ENCODE measurements at regions not wholly inside any gene's neighbourhood (a gene's known extent, or its start where the extent isn't known, plus 50 kb on each side); places are given as distances from the start of the nearest gene placed in this dataset.

DNA sequence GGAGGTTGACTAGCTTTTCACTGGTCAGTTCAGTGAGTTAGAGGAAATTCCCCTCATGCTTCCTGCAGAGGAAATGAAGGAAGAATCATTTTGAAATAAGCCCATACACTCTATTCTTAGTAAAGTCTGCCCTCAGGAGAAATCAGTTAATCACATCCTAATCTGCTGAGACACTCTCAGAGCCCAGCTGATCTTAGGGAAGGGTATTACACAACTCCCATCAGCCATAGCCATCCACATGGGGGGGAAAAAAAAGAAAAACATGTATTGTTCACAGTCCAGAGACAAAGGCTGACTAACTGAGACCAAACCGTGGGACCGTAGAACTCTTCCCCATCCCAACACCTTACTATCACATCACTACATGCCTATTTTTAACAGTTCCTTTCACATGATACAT lies 722.3 kb downstream of the CDH8 start:
- DNase-seq = no peak

DNA sequence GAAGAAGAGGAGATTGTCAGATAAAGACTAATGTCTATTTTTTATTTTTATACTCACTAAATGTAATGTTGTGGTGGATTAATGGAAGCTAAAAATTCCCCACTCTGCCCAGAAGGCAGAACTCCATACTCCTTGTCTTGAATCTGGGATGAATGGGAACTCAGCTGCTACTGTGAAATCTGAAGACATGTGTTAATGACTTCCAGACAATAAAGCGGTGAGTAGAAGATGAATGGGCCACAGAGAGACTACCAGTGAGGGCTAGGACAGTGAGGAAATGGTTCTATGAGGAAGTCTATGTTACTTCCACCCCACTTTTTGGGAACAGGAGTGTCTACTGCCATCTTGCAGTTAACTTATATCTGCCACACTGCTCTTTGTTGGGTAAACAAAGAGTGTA lies 726.9 kb downstream of the CDH8 start:
- DNase-seq = no peak

DNA sequence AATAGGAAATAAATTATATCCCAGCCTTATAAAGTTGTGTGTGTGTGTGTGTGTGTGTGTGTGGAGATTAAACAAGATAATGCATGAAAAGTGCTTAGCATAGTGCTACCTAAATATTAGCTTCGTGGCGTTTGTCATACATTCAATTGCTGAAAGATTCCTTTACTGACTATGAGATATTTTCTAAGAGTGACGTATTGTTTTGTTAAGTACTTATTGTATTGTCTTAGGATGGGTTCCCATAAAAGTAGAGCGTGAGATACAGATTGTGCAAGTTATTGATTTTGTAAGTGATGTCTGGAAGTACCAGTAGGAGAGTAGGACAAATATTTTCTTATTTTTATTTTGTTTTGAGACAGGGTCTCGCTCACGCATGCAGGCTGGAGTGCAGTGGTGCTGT lies 730.0 kb downstream of the CDH8 start:
- DNase-seq = no peak

DNA sequence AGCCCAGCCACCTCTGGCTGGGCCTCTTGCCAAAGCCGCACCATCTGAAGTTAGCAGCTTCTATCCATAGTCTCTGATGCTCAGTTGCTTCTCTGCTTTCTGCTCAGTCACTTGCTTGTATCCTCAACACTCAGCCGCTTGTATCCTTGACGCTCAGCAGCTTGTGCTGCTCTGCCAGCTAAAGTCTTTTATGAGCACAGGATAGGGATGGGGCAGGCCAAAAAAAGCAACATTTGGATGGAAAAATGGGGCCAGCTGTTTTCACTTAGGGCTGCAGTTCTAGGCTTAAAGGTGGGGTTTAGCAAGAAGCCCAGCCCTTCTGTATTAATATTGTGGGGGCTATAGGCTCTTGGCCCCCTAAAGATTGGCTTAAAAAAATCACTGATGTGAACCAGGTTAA lies 739.4 kb downstream of the CDH8 start:
- DNase-seq = no peak

DNA sequence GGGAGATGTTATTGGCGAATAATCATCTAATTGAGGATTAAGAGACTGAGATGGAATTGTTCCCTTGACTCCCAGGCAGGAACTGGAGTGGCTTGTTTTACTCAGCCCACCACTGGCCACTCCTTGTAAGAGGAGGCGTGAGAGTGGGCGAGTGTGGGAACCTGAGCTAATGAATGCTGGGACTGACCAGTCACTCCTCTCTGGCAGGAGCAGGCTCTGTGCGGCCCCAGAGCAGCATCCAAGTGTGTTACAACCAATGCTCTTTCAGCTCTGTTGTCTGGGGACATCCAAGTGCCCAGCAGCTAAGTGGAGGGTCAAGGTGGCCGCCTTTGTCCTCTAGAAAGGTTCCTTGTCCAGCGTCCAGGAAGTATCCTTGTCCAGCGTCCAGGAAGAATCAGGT lies 739.9 kb downstream of the CDH8 start:
- no peak for DNase-seq

DNA sequence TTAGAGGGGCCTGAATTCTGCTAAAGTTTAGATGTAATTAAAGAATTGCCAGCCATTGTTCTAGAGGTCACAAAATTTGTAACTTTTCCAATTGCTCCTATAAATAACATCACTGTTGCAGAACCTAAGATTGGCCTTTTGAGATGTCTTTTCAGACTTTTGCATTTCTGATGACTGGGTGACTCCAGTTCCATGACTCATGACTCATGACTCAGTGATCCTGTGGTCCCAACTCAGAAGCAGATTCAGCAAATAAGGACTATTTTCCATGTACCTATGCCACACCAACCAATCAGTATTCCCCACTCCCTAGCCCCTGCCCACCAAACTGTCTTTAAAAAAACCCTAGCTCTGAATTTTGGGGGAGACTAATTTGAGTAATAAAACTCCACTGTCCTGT lies 740.9 kb downstream of the CDH8 start:
- no peak for DNase-seq

DNA sequence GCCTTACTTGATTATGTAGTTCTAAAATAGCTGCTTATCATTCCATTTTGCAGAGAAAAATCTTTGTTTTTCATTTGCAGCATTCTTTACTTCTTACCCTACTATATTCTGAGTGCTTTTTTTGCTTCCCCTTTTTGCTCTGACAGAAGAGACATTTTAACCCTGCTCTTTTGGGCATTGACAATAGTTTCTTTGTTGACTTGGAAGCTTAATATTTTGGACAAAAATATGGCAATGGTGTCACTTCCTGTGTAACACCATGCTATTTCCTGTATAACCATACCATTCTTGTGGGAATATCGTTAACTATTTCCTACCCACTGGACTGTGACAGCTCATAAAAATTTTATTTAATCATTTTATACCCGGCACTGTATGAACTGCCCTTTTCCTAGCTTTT lies 747.1 kb downstream of the CDH8 start:
- DNase-seq = no peak

DNA sequence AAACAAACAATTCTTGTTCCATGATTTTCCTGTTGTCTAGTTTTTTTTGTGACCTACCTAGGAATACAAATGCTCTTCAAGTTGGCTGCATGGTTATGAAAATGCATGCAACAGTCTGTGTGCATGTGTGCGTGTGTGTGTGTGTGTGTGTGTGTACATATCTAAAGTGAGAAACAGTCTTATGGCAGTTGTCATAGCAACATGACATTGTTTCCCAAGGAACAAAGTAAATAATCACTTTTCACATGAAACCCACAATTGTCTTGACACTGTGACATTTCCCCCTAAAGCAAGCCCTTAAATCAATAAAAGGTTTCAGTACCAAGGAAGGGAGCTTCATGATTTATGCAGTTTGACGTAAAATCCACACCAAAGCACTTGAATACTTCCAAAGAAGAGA lies 758.4 kb downstream of the CDH8 start:
- DNase-seq = no peak

DNA sequence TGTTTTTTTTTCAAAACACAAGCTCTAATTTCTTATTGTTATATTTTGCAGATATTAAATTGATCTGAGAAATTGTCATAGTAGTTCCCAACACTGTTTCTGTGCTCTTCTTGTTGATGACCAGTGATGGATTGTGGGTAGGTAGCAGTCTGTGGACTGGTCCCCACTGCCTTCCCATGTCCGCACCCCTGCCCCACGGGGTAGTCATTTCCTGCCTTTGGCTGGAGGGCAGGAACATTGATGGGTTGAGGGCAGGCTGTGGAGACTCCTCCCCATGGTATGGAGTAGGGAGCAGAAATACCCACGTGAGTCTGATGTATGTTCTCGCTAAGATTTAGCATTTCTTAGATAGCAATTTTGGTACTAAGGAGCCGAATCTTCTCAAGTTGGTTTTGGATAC lies 762.0 kb downstream of the CDH8 start:
- DNase-seq = no peak

DNA sequence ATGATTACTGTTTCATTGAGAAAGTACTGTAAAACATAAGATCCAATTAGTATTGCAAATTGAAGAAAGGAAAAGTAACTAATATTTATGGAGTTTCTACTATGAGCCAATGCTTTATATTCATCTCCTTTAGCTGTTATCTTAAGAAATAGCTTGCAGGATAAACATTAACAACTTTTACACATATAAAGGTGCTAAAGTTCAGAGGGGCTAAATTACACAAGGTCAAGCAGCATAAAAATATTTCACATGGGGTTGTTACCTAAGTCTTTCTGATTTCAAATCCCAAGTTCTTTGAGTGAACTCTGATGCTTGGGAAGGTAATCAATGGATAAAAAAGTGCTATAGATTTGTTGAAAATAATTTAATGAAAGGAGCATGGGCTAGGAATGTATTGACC lies 765.5 kb downstream of the CDH8 start:
- DNase-seq = no peak

DNA sequence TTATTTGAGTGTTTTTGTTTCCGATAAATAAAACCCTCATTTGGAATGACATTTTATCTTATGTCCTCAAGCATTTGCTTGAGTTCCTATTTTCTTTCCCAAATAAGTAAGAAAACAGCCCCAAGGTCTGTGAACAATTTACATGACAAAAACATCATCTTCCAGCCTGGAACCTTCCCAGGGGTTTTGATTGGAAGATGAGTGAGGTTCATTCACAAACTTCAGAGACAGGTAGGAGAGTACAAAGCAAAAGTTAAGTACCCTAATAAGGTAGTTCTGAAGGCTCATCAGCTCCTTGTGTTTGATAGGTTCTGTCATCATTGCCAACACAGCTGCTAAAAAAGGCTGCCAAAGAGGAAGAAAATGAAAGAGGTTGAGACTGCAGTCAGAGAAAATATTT lies 772.8 kb downstream of the CDH8 start:
- no peak for DNase-seq

DNA sequence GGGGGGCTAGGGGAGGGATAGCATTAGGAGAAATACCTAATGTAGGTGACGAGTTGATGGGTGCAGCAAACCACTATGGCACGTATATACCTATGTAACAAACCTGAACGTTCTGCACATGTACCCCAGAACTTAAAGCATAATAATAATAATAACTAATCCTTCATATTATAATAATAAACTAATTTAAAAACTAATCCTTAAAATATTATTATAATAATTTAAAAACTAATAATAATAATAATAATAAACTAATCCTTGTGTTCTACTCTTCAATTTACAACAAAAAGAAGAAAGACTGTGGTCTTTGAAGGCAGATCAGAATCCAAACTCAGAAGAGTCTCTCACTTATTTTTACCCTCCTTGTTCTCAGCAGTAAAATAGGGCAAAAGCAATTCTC lies 774.9 kb downstream of the CDH8 start:
- DNase-seq = no peak

DNA sequence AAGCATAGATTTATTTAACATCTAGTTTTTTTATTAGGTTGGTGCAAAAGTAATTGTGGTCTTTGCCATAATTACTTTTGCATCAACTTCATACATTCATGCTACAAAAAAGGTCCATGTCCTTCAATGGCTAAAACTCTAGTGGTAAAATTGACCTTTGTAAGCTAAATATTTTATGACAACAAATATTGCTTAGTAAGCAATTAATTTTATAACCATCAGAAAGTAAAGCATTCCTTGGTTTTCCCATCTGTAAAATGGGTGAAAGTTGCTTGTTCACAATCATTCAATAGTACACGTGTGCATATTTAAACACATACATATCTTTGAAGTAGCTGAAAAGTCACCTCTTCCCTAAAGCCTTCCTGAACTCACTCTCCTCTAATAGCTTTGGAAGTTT lies 789.6 kb downstream of the CDH8 start:
- no peak for DNase-seq

DNA sequence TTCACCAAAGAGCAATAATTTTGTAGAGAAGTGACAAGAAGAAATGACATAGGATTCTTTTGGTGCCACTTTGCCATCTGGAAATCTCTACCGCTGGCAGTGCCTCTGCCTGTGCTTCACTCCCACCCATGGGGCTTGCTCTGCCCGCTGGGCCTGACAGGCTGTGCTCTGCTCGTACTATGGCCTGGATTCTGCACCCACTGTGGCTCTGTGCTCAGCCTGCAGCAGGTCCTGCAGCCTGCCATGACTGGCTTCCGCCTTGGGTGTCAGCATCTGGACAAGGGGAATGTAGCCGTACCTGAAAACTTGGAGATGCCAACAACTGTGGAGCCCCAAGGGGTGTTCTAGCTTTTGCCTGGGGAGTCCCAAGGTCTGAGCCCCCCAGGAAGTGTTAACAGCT lies 792.3 kb downstream of the CDH8 start:
- DNase-seq = no peak

DNA sequence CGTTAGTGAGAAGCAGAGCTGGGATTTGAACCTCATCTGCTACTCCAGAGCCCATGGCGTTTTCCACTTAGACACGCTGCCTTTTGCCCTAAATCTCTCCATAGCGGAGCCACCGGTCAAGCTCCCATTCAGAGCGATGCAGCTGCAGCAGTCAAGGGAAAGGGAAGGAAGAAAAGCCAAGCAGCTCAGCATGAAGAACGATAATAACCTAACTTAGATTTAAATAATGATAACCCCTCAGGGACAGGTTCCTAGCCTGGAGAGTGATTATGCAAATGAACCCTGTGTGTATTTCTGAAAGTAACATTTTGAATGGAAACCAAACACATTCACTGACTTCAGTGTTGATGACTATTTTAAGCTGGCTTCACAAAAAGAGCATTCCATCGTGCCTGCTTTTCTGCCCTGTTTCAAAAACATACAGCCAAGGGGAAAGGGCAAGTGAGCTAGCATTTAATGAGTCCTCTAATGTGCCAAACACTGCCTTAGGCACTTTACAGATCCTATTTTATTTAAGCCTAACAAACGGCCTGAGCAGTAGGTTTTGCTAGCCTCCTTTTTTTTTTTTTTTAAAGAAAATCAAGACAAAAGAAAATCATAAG lies 798.3 kb downstream of the CDH8 start:
- DNase-seq = no peak

DNA sequence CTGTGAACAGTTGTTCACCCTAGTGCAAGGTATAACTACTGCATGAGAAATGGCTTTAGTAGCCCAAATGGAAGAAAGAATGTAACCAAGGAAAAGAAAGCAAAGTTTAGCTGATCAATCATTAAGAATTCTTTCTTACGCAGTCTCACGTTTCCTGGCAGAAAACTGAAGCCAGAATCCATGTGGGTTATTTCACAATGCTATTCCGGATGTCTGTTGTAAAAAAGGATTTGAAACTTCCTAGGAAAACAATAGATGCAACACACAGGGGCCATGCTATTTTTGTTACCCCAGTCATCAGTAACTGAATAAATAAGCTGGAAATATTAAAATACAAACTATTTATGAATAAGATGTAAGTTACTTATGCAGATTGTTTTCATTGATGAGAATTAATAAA lies 802.5 kb downstream of the CDH8 start:
- DNase-seq = no peak

DNA sequence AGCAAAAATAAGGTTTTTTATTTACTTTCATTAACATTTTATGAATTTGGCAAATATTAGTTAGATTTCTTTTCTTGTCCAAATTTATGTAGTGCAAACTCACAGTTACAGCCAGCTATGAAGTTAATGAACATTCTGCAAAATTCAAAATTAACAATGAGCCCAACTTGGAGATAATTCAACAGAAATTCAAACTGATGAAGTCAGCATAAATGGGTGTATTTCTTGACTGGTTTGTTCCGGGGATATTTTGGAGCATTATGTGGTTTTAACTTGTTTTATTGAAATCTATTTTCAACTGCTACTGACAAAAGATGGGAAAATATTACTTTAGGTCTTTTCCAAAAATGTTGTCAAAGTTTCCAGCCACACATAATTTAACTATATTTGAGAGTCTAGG lies 807.9 kb downstream of the CDH8 start:
- DNase-seq = no peak

DNA sequence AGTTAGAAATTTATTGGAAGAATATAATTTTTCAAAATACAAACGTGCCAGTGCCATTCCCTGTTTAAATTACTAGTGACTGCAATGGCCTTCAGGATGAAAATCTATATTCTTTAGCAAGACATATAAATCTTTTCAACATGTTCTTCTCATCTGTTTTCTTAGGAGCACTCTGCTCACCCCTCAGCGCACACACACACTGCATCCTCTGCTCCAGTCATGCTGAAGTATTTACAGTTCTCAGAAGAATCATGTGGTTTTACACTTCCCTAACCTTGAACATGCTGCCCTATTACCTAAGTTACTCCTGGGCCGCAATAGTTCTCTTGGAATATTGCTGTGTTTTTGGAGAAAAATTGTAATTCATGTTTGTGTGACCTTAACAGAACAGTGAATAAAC lies 820.6 kb downstream of the CDH8 start:
- DNase-seq = no peak

DNA sequence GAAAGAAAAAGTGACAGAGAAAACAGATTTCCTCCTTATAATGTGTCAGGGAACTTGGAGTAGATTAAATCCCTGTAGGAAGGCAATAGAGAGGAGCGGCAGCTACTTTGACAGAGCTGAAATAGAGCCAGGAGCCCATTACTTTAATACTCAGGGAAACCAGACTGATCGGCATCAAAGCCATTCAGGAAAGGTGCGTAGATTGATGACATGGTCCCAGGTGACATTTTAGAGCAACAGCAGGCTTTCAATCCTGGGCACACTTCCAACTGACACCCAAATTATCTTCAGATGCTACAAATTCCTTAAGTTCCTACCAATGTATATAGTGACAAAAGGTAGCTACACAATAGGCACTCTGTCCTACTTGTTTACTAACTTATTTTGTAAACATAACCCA lies 821.5 kb downstream of the CDH8 start:
- DNase-seq = no peak

DNA sequence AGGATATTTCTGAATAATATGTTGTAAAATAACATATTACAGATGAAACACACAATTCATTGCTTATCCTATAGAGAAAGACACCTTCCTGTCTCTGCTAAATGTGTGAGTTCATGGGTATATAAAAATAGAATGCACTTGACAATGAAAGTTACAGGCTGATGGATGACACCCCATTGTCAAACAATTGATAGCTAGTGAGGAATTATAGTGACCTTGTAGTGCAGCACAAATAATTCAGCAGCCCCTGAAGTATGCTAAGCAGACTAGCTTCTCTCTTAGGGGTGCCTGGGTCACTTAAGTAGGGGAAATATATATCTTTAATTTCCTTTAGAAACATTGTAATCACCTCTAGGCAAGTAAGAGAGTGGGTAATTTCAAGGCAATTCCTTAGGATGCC lies 826.2 kb downstream of the CDH8 start:
- DNase-seq = no peak

DNA sequence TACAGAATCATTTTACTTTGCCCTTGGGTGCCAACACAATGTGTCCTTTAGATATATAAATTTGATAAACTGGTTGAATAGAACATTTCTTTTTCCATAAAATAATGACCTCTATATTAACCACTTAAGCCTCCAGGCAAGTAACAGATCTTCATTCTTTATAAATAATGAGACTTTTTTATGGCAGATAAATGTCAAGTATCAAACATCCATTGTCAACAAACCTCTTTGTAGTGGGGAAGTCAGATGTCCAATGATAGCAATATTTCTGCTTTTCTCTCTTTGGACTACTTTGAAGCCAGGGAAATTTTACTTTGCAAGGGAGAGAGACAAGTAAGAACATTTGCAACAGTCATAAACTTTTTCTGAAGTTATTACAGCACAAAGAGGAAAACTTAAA lies 841.2 kb downstream of the CDH8 start:
- no peak for DNase-seq

DNA sequence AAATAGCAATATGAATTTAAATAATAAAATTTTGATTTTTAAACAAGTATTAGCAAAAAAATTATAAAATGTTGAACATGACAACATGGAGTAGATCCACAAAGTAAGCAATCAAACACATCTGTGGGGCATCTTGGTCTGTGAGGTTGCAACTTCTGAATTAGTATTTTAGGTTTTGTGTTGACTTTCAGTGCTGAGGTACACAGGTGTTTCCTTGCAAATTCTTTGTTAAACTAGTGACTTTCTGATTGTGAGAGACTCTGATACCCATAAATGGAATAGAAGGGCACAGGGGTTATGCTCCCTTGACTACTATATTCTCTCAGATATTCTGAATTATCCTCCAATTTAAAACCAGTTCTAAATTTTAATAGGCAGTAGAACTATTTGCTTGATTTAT lies 841.7 kb downstream of the CDH8 start:
- DNase-seq = no peak

DNA sequence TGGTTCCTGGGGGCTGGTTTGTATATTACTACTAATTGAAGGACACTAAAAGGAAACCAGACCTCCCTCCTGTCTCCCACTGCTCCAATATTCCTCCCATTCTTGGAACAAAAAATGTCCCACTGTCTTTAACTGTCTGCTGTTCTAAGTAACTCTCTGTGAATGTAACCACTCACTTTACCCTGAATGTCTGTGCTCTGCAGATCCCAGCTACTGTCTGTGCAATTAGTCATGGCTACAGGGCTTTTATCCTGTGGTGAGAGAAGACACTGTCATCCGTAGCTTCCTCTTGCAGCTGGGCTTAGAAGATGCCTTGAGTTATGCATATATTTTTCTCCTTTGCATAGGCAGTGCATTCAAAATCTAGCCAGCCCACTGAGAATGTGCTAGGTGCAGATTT lies 853.8 kb downstream of the CDH8 start:
- no peak for DNase-seq

DNA sequence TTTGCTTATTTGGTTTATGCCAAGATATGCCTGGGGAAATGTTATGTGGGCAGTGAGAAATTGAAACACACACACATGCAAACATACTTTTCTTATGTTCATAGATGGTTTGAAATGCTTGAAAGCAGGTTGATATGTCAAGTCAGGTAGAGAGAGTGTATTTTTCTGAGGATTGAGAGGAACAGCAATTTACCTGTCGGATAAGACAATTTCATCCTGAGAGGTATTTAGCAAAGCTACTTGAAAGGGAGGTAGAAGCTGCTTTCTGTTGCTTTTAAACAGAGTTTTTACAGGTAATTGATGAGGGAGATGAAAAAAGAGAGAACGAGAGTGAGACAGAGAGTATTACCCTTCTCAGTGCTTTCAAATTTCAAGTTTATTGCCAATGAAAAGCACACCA lies 854.3 kb downstream of the CDH8 start:
- no peak for DNase-seq

DNA sequence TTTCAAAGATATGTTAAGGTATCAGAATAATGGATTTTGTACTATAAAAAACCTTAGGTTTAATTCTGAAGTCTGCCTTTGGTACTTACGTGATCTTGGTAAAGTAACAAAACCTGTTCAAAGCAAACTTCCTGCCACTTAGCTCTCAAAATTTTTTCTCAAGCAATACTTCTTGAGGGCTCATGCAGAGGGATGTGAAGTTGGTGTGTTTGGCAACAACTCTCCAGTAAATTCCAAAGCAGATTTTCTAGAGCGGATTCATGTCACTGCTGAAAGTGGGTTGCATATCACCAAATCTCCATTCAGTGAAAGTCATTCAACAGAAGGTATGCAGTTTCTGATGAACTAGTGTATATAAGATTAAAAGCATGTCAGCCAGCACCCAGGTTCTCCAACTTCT lies 856.7 kb downstream of the CDH8 start:
- DNase-seq = no peak

DNA sequence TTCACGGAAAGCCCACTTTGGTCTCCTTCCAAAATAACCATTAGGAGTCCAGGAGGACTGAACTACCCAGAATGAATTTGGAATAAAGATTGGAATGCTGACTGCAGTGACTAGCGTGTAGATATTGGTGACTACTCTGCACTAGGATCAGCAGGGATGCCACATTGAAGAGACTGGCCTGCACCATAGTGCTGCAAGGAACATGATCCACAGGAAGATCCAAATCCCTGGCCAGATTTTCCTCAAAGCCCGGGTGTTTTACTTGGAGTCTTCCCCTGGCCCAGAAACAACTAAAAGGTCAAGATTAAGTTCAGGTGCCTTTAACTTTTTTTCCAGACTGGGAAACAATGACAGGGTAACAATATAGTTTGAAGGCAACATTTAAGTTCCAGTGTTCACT lies 870.4 kb downstream of the CDH8 start:
- DNase-seq = no peak
